Activated B cell treated with CpG ODN at 0.5 μM for 24 hours (primary cell): ENCODE measurements at regions not wholly inside any gene's neighbourhood (a gene's known extent, or its start where the extent isn't known, plus 50 kb on each side); places are given as distances from the start of the nearest gene placed in this dataset.

Experiments used
- ATAC-seq: fragments of 200-7000 bp; cut with Tn5 transposase; one replicate; pipeline ENCODE4 v1.10.0; 2021; ENCODE audit warnings: low read depth, mild to moderate bottlenecking, moderate library complexity
- CTCF ChIA-PET: fragments of 350-600 bp; sonication (Branson Sonifier 250); formaldehyde crosslinking; loops from one replicate; lab custom pipeline; 2021; ENCODE audit warnings: antibody characterized with exemption; lab: Charles Lee
- POLR2A ChIA-PET: fragments of 350-600 bp; sonication (Branson Sonifier 250); formaldehyde crosslinking; loops from one replicate; lab custom pipeline; 2021; ENCODE audit warnings: antibody characterized with exemption; lab: Charles Lee
- DNase-seq: peaks from one replicate; pipeline ENCODE4 v3.0.0; 2022
- H3K27ac Mint-ChIP-seq: one replicate; pipeline ENCODE4 v1.8.0; 2020; ENCODE audit warnings: mixed read lengths
- H3K27me3 Mint-ChIP-seq: one replicate; pipeline ENCODE4 v1.8.0; 2021; ENCODE audit warnings: mixed read lengths
- H3K36me3 Mint-ChIP-seq: one replicate; pipeline ENCODE4 v1.8.0; 2021; ENCODE audit warnings: low read depth, mixed read lengths
- H3K4me1 Mint-ChIP-seq: one replicate; pipeline ENCODE4 v1.8.0; 2021; ENCODE audit warnings: mixed read lengths
- H3K4me3 Mint-ChIP-seq: one replicate; pipeline ENCODE4 v1.8.0; 2020; ENCODE audit warnings: mild to moderate bottlenecking, mixed read lengths
- H3K9me3 Mint-ChIP-seq: one replicate; pipeline ENCODE4 v1.8.0; 2020; ENCODE audit warnings: mixed read lengths
- CTCF ChIP-seq: fragments of 200-600 bp; IDR thresholded peaks from one replicate; pipeline ENCODE4 v1.8.0; 2022; ENCODE audit warnings: antibody characterized with exemption, mild to moderate bottlenecking
- intact Hi-C: fragments of 100-400 bp; cut with micrococcal nuclease; formaldehyde crosslinking; loops from one replicate; pipeline ENCODE4 v1.15.1; 2024

GRCh38 chr2:241939541-241939940, 70.0 kb downstream of the RTP5 start:
- intact Hi-C loops = no loop called here
- CTCF ChIA-PET = no interaction called here
- Mint-ChIP-seq H3K36me3 (peaks cover 22% of the 10 kb centered on the region), H3K27me3 (no peaks in the 10 kb centered on the region), H3K27ac (no peak overlapping the region), H3K4me3 (no peak overlapping the region), H3K9me3 (peaks cover 3% of the 10 kb centered on the region), H3K4me1 (peaks cover 9% of the 10 kb centered on the region)
- DNase-seq = no peak
- TF ChIP-seq CTCF = no peak
- ATAC-seq = no peak
- POLR2A ChIA-PET = no interaction called here

- DNase-seq (no peak), ATAC-seq (no peak)
- ChIA-PET POLR2A (no interaction called here), CTCF (no interaction called here)
- Mint-ChIP-seq H3K9me3 (peaks cover 3% of the 10 kb centered on the region), H3K27me3 (no peaks in the 10 kb centered on the region), H3K27ac (no peak overlapping the region), H3K4me1 (peaks cover 9% of the 10 kb centered on the region), H3K4me3 (no peak overlapping the region), H3K36me3 (peaks cover 22% of the 10 kb centered on the region)
- intact Hi-C loops = no loop called here
- no peak for TF ChIP-seq CTCF
Observed at GRCh38 chr2:241940329-241940728, 70.8 kb downstream of the RTP5 start.

GRCh38 chr2:241941691-241942301, 72.3 kb downstream of the RTP5 start:
- POLR2A ChIA-PET = no interaction called here
- CTCF ChIA-PET = interaction anchor here (1.0 kb wide), 1 partner anchor 9 kb away, joined by 3 read pairs; no protein-coding TSS in a partner anchor
- Mint-ChIP-seq H3K36me3 (peaks cover 16% of the 10 kb centered on the region), H3K27me3 (no peaks in the 10 kb centered on the region), H3K4me3 (no peak overlapping the region), H3K4me1 (peaks cover 9% of the 10 kb centered on the region), H3K9me3 (peaks cover 3% of the 10 kb centered on the region), H3K27ac (no peak overlapping the region)
- ATAC-seq (no peak), DNase-seq (no peak)
- TF ChIP-seq CTCF = no peak
- intact Hi-C loops = no loop called here

GRCh38 chr2:241942416-241943208, 73.1 kb downstream of the RTP5 start:
- CTCF ChIA-PET = no interaction called here
- Mint-ChIP-seq H3K27ac (no peak overlapping the region), H3K4me1 (peaks cover 9% of the 10 kb centered on the region), H3K4me3 (no peak overlapping the region), H3K27me3 (no peaks in the 10 kb centered on the region), H3K36me3 (peaks cover 16% of the 10 kb centered on the region), H3K9me3 (peaks cover 3% of the 10 kb centered on the region)
- intact Hi-C loops = no loop called here
- DNase-seq (no peak), ATAC-seq (no peak)
- TF ChIP-seq CTCF = no peak
- POLR2A ChIA-PET = no interaction called here

GRCh38 chr2:241943209-241943850, 73.8 kb downstream of the RTP5 start:
- H3K27ac Mint-ChIP-seq = no peak overlapping the region
- peaks cover 3% of the 10 kb centered on the region for H3K9me3 Mint-ChIP-seq
- ChIA-PET CTCF (no interaction called here), POLR2A (no interaction called here)
- H3K27me3 Mint-ChIP-seq = no peaks in the 10 kb centered on the region
- intact Hi-C loops = no loop called here
- peaks cover 9% of the 10 kb centered on the region for H3K4me1 Mint-ChIP-seq
- no peak overlapping the region for H3K4me3 Mint-ChIP-seq
- H3K36me3 Mint-ChIP-seq = peaks cover 13% of the 10 kb centered on the region
- no peak for DNase-seq
- ATAC-seq = no peak
- TF ChIP-seq CTCF = no peak
